Liver (tissue), 8 donors: ENCODE measurements at regions not wholly inside any gene's neighbourhood (a gene's known extent, or its start where the extent isn't known, plus 50 kb on each side); places are given as distances from the start of the nearest gene placed in this dataset.

ENCODE experiments used
- DNase-seq: peaks from one replicate; pipeline ENCODE4 v3.0.0-alpha.2; 2017; ENCODE audit warnings: low spot score
- H3K27ac ChIP-seq, 2 donors: one replicate each; pipeline ENCODE4 v1.7.0; 2013; ENCODE audit warnings: inconsistent platforms in 2 of 2, low read length in 2 of 2, control low read depth in 1 of 2, low read depth in 1 of 2, mild to moderate bottlenecking in 1 of 2
- H3K27me3 ChIP-seq, 4 donors: one replicate each; pipeline versions ENCODE4 v1.6.1 to v1.7.0; 2013; ENCODE audit warnings: low read length in 3 of 4, inconsistent platforms in 1 of 4, mild to moderate bottlenecking in 1 of 4, moderate library complexity in 1 of 4; ENCODE audit not compliant: control insufficient read depth in 4 of 4, insufficient read depth in 4 of 4
- H3K36me3 ChIP-seq, 4 donors: one replicate each; pipeline versions ENCODE4 v1.6.1 to v1.7.0; 2013; ENCODE audit warnings: low read length in 3 of 4, mild to moderate bottlenecking in 3 of 4, low read depth in 1 of 4, moderate library complexity in 1 of 4; ENCODE audit not compliant: control insufficient read depth in 4 of 4, insufficient read depth in 3 of 4
- H3K4me1 ChIP-seq, 4 donors: one replicate each; pipeline versions ENCODE4 v1.6.1 to v1.7.0; 2013; ENCODE audit warnings: low read length in 3 of 4, mild to moderate bottlenecking in 3 of 4, moderate library complexity in 1 of 4; ENCODE audit not compliant: control insufficient read depth in 4 of 4, insufficient read depth in 4 of 4
- H3K4me3 ChIP-seq, 3 donors: one replicate each; pipeline versions ENCODE4 v1.6.1 to v1.7.0; 2013; ENCODE audit warnings: low read length in 3 of 3, control low read depth in 1 of 3, low read depth in 1 of 3, mild to moderate bottlenecking in 1 of 3
- H3K9ac ChIP-seq, 2 donors: one replicate each; pipeline ENCODE4 v1.7.0; 2013; ENCODE audit warnings: low read length in 2 of 2, mild to moderate bottlenecking in 2 of 2, moderate library complexity in 2 of 2, control low read depth in 1 of 2, low read depth in 1 of 2
- H3K9me3 ChIP-seq, 4 donors: one replicate each; pipeline versions ENCODE4 v1.6.1 to v1.7.0; 2013; ENCODE audit warnings: low read length in 3 of 4; ENCODE audit not compliant: control insufficient read depth in 4 of 4
- ATF3 ChIP-seq: IDR thresholded peaks from 2 replicates; pipeline ENCODE4 v1.6.1; 2016; ENCODE audit warnings: antibody characterized with exemption
- EGR1 ChIP-seq, 2 donors: IDR thresholded peaks; 2 replicates each; pipeline ENCODE4 v1.6.1; 2016 to 2018; ENCODE audit warnings: antibody characterized with exemption in 2 of 2, low read depth in 2 of 2
- FOXA1 ChIP-seq: IDR thresholded peaks from 2 replicates; pipeline ENCODE4 v1.6.1; 2016; ENCODE audit warnings: antibody characterized with exemption
- FOXA2 ChIP-seq: IDR thresholded peaks from 2 replicates; pipeline ENCODE4 v1.6.1; 2016; ENCODE audit warnings: antibody characterized with exemption
- GABPA ChIP-seq, 2 donors: IDR thresholded peaks in 1 of 2; conservative IDR thresholded peaks in 1 of 2; 2 replicates each; pipeline ENCODE4 v1.6.1; 2016; ENCODE audit warnings: antibody characterized with exemption in 2 of 2, mild to moderate bottlenecking in 1 of 2, moderate library complexity in 1 of 2
- HNF4A ChIP-seq, 2 donors: conservative IDR thresholded peaks; 2 replicates each; pipeline ENCODE4 v1.6.1; 2016; ENCODE audit warnings: antibody characterized with exemption in 2 of 2, mild to moderate bottlenecking in 2 of 2
- HNF4G ChIP-seq: IDR thresholded peaks from 2 replicates; pipeline ENCODE4 v1.6.1; 2016; ENCODE audit warnings: antibody characterized with exemption
- JUND ChIP-seq, 2 donors: IDR thresholded peaks; 2 replicates each; pipeline ENCODE4 v1.6.1; 2016; ENCODE audit warnings: antibody characterized with exemption in 2 of 2
- NR2F2 ChIP-seq: IDR thresholded peaks from 2 replicates; pipeline ENCODE4 v1.6.1; 2016; ENCODE audit warnings: antibody characterized with exemption
- RAD21 ChIP-seq, 2 donors: IDR thresholded peaks; 2 replicates each; pipeline ENCODE4 v1.6.1; 2016; ENCODE audit warnings: antibody characterized with exemption in 2 of 2, mild to moderate bottlenecking in 2 of 2
- REST ChIP-seq: IDR thresholded peaks from 2 replicates; pipeline ENCODE4 v1.6.1; 2016; ENCODE audit warnings: antibody characterized with exemption, mild to moderate bottlenecking
- RXRA ChIP-seq, 2 donors: IDR thresholded peaks; 2 replicates each; pipeline ENCODE4 v1.6.1; 2017 to 2018; ENCODE audit warnings: antibody characterized with exemption in 2 of 2, mild to moderate bottlenecking in 1 of 2
- SP1 ChIP-seq: IDR thresholded peaks from 2 replicates; pipeline ENCODE4 v1.6.1; 2018; ENCODE audit warnings: antibody characterized with exemption, mild to moderate bottlenecking
- TAF1 ChIP-seq: conservative IDR thresholded peaks from 2 replicates; pipeline ENCODE4 v1.6.1; 2016; ENCODE audit warnings: antibody characterized with exemption, mild to moderate bottlenecking
- YY1 ChIP-seq: IDR thresholded peaks from 2 replicates; pipeline ENCODE4 v1.6.1; 2016; ENCODE audit warnings: antibody characterized with exemption, mild to moderate bottlenecking
- WGBS: extraction: QIAGEN DNeasy Blood & Tissue Kit; methylation state at CpG from one replicate; pipeline ENCODE4 v1.1.7; 2013; 5-methylcytosine and 5-hydroxymethylcytosine counted together
- TF ChIP-seq, protein P1 (sequence below): fragments of 150-350 bp; IDR thresholded peaks from 2 replicates; pipeline ENCODE4 v1.5.1; 2017; ENCODE audit warnings: improper control_type of control experiment, low read depth, low read length; ENCODE audit not compliant: missing input control
- TF ChIP-seq, protein P2 (sequence below): IDR thresholded peaks from 2 replicates; pipeline ENCODE4 v1.6.1; 2016; ENCODE audit warnings: antibody characterized with exemption
- TF ChIP-seq, protein P3 (sequence below): IDR thresholded peaks from 2 replicates; pipeline ENCODE4 v1.6.1; 2016; ENCODE audit warnings: antibody characterized with exemption
- donor health status: healthy.
- donor health status: healthy.
- donor health status: healthy.
- donor health status: healthy.
- donor health status: healthy.

GRCh38 chr20:50413088-50413500 is 97.1 kb upstream of the PTPN1 start:
- WGBS = 85% methylated on average over 6 of the region's 6 CpGs
- Histone ChIP-seq H3K9me3 (no peaks in the 10 kb centered on the region), H3K4me1 (peaks cover 11 to 42% (median 25%) of the 10 kb centered on the region in 4 donors), H3K4me3 (no peak overlapping the region), H3K27ac (no peak overlapping the region), H3K27me3 (no peaks in the 10 kb centered on the region), H3K9ac (no peak overlapping the region), H3K36me3 (no peaks in the 10 kb centered on the region)
- no peak for DNase-seq
- TF ChIP-seq RXRA (IDR thresholded peaks at IDR 0.05) (peak; percentile 8 to 25), HNF4G (no peak)

- no peak overlapping the region for H3K4me3 ChIP-seq
- TF ChIP-seq REST = no peak
- no peak for TF ChIP-seq HNF4A (conservative IDR thresholded peaks at IDR 0.05)
- no peak for TF ChIP-seq EGR1 (IDR thresholded peaks at IDR 0.05; ENCODE audit: low read depth in 2 of 2)
- TF ChIP-seq NR2F2 = no peak
- no peak for TF ChIP-seq RAD21 (IDR thresholded peaks at IDR 0.05)
- H3K9ac ChIP-seq = peak overlapping the region; percentile 23 to 81
- peaks cover 6 to 27% (median 17%) of the 10 kb centered on the region in 4 donors for H3K4me1 ChIP-seq
- DNase-seq = no peak
- peak overlapping the region; percentile 87 to 99 for H3K27ac ChIP-seq
- WGBS = 33% methylated on average over 5 of the region's 5 CpGs
- no peaks in the 10 kb centered on the region for H3K27me3 ChIP-seq
- H3K9me3 ChIP-seq = no peaks in the 10 kb centered on the region
- H3K36me3 ChIP-seq = no peaks in the 10 kb centered on the region
Observed at GRCh38 chr20:50415021-50415515, 95.1 kb upstream of the PTPN1 start.

DNA sequence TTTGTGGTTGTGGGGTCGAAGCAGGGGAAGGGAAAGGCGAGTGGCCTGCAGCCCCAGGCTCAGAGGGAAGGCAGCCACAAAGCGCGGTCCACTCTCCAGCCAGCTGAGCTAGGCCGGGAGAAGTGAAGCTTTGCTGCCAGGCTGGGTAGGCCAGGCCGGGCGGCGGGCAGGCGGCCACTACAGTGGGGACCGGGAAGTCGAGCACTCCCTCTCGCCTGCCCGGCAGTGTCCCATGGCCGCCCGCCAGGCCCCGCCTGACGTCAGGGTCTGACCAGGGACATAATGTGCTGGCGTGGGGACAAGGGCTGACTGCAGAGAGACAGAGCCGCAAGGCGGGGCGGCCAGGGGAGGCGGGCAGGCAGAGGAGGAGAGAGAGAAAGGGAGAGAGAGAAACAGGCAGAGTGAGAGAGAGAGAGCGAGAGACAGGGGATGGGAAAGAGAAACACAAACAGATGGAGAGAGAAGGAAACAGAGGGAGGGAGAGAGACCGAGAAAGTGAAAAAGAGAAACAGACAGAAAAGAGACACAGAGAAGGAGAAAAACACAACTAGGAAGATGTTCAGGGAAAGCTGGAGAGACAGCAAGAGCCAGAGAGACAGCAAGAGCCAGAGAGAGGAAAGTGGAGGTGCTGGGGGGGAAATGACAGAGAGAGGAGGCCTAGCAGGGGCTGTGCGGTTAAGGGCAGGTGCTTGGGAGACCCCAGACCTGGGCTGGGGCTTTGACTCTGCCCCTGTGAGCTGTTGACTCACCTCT is 94.5 kb upstream of the PTPN1 start:
- no peak overlapping the region for H3K4me3 ChIP-seq
- no peaks in the 10 kb centered on the region for H3K9me3 ChIP-seq
- H3K4me1 ChIP-seq = peaks cover 6 to 26% (median 17%) of the 10 kb centered on the region in 4 donors
- peak overlapping the region; percentile 57 to 81 for H3K9ac ChIP-seq
- peak overlapping the region; percentile 87 to 99 for H3K27ac ChIP-seq
- DNase-seq = peak; percentile 73
- H3K27me3 ChIP-seq = no peaks in the 10 kb centered on the region
- WGBS = 18% methylated on average over 25 of the region's 25 CpGs
- no peaks in the 10 kb centered on the region for H3K36me3 ChIP-seq
- TF ChIP-seq EGR1 (IDR thresholded peaks at IDR 0.05; ENCODE audit: low read depth in 2 of 2) = peak in 1 of 2 donors; percentile 61
- TF ChIP-seq RAD21 (IDR thresholded peaks at IDR 0.05) = peak; percentile 65 to 74
- peak; percentile 65 for TF ChIP-seq ATF3
- TF ChIP-seq FOXA1 = peak; percentile 77
- TF ChIP-seq FOXA2 = no peak
- TF ChIP-seq, protein P1, sequence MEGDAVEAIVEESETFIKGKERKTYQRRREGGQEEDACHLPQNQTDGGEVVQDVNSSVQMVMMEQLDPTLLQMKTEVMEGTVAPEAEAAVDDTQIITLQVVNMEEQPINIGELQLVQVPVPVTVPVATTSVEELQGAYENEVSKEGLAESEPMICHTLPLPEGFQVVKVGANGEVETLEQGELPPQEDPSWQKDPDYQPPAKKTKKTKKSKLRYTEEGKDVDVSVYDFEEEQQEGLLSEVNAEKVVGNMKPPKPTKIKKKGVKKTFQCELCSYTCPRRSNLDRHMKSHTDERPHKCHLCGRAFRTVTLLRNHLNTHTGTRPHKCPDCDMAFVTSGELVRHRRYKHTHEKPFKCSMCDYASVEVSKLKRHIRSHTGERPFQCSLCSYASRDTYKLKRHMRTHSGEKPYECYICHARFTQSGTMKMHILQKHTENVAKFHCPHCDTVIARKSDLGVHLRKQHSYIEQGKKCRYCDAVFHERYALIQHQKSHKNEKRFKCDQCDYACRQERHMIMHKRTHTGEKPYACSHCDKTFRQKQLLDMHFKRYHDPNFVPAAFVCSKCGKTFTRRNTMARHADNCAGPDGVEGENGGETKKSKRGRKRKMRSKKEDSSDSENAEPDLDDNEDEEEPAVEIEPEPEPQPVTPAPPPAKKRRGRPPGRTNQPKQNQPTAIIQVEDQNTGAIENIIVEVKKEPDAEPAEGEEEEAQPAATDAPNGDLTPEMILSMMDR = no peak
- no peak for TF ChIP-seq GABPA (IDR thresholded peaks at IDR 0.05 in 1 of 2, conservative IDR thresholded peaks at IDR 0.05 in 1 of 2)
- TF ChIP-seq SP1 = peak; percentile 99
- TF ChIP-seq YY1 = peak; percentile 94
- TF ChIP-seq NR2F2 = peak; percentile 89
- TF ChIP-seq, protein P2, sequence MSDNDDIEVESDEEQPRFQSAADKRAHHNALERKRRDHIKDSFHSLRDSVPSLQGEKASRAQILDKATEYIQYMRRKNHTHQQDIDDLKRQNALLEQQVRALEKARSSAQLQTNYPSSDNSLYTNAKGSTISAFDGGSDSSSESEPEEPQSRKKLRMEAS = peak; percentile 86
- peak; percentile 79 to 87 for TF ChIP-seq JUND (IDR thresholded peaks at IDR 0.05)
- peak; percentile 88 to 92 for TF ChIP-seq RXRA (IDR thresholded peaks at IDR 0.05)
- TF ChIP-seq, protein P3, sequence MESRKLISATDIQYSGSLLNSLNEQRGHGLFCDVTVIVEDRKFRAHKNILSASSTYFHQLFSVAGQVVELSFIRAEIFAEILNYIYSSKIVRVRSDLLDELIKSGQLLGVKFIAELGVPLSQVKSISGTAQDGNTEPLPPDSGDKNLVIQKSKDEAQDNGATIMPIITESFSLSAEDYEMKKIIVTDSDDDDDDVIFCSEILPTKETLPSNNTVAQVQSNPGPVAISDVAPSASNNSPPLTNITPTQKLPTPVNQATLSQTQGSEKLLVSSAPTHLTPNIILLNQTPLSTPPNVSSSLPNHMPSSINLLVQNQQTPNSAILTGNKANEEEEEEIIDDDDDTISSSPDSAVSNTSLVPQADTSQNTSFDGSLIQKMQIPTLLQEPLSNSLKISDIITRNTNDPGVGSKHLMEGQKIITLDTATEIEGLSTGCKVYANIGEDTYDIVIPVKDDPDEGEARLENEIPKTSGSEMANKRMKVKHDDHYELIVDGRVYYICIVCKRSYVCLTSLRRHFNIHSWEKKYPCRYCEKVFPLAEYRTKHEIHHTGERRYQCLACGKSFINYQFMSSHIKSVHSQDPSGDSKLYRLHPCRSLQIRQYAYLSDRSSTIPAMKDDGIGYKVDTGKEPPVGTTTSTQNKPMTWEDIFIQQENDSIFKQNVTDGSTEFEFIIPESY = peak; percentile 42
- TF ChIP-seq HNF4G = peak; percentile 53
- TF ChIP-seq TAF1 = peak; percentile 69
